Brain microvascular endothelial cell (primary cell): ENCODE measurements at regions not wholly inside any gene's neighbourhood (a gene's known extent, or its start where the extent isn't known, plus 50 kb on each side); places are given as distances from the start of the nearest gene placed in this dataset.
"Not testable (repeated sequence)": the region's sequence is repeated elsewhere in the genome, so short reads cannot be mapped to it uniquely, and the experiment has no call there.

Source experiments
- DNase-seq: peaks from one replicate; pipeline ENCODE4 v3.0.0-alpha.2; 2020
- H3K27ac ChIP-seq: fragments of 250-450 bp; sonication (Bioruptor Pico); 2 replicates; pipeline ENCODE4 v1.5.1; 2020; ENCODE audit warnings: mild to moderate bottlenecking, moderate library complexity
- H3K27me3 ChIP-seq: fragments of 250-450 bp; sonication (Bioruptor Pico); replicated peaks from 2 replicates; pipeline ENCODE4 v1.5.1; 2020; ENCODE audit warnings: mild to moderate bottlenecking
- H3K36me3 ChIP-seq: fragments of 250-450 bp; sonication (Bioruptor Pico); replicated peaks from 2 replicates; pipeline ENCODE4 v1.5.1; 2020; ENCODE audit warnings: mild to moderate bottlenecking
- H3K4me3 ChIP-seq: 2 replicates; pipeline ENCODE4 v1.5.1; 2011; ENCODE audit warnings: low read depth, mild to moderate bottlenecking, control low read depth, low read length, moderate library complexity
- in situ Hi-C: cut with HindIII; loops from 2 replicates; pipeline ENCODE4 v1.10.0; 2017; ENCODE audit warnings: low sequenced_read_pairs, low pct_ligation_motif_present
- TF ChIP-seq, protein P1 (sequence below): IDR thresholded peaks from 2 replicates; pipeline ENCODE4 v1.5.1; 2011; ENCODE audit warnings: low read depth, mild to moderate bottlenecking, moderate library complexity, low read length, control low read depth, inconsistent platforms; ENCODE audit errors: missing control alignments

DNA sequence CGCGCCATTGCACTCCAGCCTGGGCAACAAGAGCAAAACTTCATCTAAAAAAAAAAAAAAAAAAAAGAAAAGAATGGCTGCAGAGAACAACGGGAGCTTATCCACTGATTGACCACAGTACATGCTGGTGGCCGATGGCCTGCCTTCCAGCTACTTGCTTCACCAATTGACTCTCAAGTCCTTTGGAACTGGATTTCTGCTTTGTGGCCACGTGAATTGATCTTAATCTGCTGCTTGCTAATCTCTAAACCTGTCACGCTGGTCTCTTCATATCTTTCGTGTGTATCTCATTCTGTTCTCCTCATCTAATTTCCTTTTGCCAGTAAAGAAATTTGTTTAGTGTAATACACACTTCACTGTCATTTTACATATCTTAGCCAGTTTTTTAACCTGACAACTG, 512.5 kb upstream of the CNTNAP5 start:
- H3K4me3 ChIP-seq = no peak overlapping the region
- H3K27ac ChIP-seq = no peak overlapping the region
- no peak for DNase-seq
- in situ Hi-C loops = no loop called here
- no peaks in the 10 kb centered on the region for H3K27me3 ChIP-seq
- no peaks in the 10 kb centered on the region for H3K36me3 ChIP-seq
- TF ChIP-seq, protein P1, sequence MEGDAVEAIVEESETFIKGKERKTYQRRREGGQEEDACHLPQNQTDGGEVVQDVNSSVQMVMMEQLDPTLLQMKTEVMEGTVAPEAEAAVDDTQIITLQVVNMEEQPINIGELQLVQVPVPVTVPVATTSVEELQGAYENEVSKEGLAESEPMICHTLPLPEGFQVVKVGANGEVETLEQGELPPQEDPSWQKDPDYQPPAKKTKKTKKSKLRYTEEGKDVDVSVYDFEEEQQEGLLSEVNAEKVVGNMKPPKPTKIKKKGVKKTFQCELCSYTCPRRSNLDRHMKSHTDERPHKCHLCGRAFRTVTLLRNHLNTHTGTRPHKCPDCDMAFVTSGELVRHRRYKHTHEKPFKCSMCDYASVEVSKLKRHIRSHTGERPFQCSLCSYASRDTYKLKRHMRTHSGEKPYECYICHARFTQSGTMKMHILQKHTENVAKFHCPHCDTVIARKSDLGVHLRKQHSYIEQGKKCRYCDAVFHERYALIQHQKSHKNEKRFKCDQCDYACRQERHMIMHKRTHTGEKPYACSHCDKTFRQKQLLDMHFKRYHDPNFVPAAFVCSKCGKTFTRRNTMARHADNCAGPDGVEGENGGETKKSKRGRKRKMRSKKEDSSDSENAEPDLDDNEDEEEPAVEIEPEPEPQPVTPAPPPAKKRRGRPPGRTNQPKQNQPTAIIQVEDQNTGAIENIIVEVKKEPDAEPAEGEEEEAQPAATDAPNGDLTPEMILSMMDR = no peak

DNA sequence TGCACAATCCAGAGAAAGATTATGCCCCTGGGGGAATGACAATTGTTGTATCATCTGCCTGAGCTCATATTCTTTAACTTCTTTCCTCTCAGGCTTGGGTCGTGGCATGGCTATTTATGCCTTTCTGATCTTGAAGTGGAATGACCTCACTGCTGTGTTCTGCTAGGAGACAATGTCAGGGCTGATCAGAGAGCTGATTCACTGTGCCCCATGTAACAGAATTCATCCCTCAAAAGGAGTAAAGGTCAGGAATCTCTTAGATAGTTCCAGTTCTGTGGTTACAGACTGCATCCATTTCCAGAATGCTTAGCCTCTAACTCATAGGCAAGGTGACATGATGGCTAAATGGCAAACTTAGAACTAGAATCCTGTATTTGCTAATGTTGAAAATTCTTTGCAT, 511.7 kb upstream of the CNTNAP5 start:
- H3K4me3 ChIP-seq = no peak overlapping the region
- no peaks in the 10 kb centered on the region for H3K27me3 ChIP-seq
- no peak overlapping the region for H3K27ac ChIP-seq
- in situ Hi-C loops = no loop called here
- TF ChIP-seq, protein P1 = no peak
- H3K36me3 ChIP-seq = no peaks in the 10 kb centered on the region
- no peak for DNase-seq

DNA sequence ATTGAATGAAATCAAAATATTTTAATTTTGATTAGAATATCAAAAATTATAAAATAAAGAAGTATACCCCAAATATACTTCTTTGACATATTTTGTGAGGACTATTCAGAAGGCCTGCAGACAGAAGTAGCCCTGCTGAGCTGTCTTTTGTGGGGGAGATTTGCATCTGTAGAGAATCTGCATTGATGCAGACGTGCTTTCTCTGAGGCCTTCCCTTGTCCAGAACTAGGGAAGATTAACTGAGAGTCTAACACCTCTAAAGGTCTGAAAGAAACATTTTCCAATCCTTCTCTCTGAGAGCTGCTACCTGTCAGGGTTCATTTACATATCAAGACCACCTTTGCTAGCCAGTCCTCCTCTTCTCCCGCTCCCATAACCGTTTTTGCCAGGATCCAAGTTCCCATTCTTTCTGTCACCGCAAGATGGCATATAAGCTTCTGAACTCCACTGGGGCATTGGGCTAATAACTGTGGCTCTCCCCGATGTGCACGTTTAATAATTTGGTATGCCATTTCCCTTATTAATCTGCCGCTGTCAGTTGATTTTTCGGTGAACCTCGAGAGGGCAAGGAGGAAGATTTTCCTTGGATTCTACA, 510.4 kb upstream of the CNTNAP5 start:
- H3K36me3 ChIP-seq = no peaks in the 10 kb centered on the region
- DNase-seq = no peak
- in situ Hi-C loops = no loop called here
- H3K27me3 ChIP-seq = no peaks in the 10 kb centered on the region
- H3K4me3 ChIP-seq = no peak overlapping the region
- TF ChIP-seq, protein P1 = no peak
- no peak overlapping the region for H3K27ac ChIP-seq

DNA sequence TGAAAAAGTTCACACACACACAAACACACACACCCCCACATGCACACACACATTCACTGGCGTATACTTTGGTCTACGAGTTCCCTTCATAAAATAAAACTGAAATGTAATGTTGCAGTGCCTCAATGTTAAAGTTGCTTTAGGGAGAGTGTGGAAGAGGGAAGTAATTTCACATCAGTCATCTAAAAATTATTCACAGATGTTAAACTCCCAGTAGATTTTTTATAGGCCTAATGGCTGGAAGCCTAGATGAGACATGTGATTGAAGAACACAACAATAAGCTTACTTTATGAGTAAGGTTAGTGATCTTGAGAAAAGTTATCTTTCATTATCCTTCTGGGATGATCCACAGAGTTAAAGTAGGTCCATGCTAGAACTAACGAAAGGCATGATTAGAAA, 506.7 kb upstream of the CNTNAP5 start:
- TF ChIP-seq, protein P1 = no peak
- in situ Hi-C loops = no loop called here
- Histone ChIP-seq H3K27ac (no peak overlapping the region), H3K27me3 (no peaks in the 10 kb centered on the region), H3K36me3 (no peaks in the 10 kb centered on the region), H3K4me3 (no peak overlapping the region)
- no peak for DNase-seq

DNA sequence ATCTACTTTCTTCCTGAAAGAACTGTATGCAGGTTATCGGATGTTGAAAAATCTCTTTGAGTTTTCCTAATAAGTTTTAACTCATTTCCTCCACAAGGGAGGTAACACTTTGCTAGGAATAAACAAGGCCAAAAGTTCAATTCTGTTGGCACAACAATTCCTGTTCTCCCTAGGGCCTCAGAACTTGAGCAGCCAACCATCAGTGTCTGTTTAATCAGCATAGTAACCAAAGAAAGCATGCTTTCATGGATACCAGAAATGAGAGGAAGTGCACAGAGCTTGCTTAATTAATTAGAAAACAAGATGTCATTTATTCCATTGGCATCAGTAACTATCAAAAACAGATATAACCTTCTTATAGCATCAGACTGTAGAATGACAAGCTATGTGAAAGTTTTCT, 503.2 kb upstream of the CNTNAP5 start:
- in situ Hi-C loops = no loop called here
- Histone ChIP-seq H3K27ac (no peak overlapping the region), H3K36me3 (no peaks in the 10 kb centered on the region), H3K27me3 (no peaks in the 10 kb centered on the region), H3K4me3 (no peak overlapping the region)
- TF ChIP-seq, protein P1 = no peak
- DNase-seq = no peak

DNA sequence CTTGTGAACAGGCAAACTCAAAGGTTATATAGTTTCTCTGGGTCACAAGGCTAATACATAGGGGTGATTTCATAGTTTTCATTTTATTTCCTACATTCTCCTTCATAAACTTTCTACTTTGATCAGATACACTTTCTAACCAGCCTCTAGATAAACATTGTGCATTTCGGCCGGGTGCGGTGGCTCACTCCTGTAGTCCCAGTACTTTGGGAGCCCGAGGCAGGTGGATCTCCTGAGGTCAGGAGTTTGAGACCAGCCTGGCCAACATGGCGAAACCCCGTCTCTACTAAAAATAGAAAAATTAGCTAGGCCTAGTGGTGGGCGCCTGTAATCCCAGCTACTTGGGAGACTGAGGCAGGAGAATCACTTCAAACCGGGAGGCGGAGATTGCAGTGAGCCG, 502.6 kb upstream of the CNTNAP5 start:
- in situ Hi-C loops, H3K27ac ChIP-seq, H3K4me3 ChIP-seq, DNase-seq, H3K36me3 ChIP-seq, H3K27me3 ChIP-seq: not testable (repeated sequence)
